Epidermal melanocyte (primary cell): ENCODE measurements at regions not wholly inside any gene's neighbourhood (a gene's known extent, or its start where the extent isn't known, plus 50 kb on each side); places are given as distances from the start of the nearest gene placed in this dataset.
"Not testable (repeated sequence)": the region's sequence is repeated elsewhere in the genome, so short reads cannot be mapped to it uniquely, and the experiment has no call there.

Source experiments
- DNase-seq: peaks from one replicate; pipeline ENCODE4 v3.0.0; 2011; ENCODE audit warnings: low spot score; ENCODE audit not compliant: insufficient read length

- DNase-seq, result not testable (repeated sequence)
These were observed 325.1 kb upstream of the KCNMB2 start for GRCh38 chr3:178211086-178211485.

GRCh38 chr3:178217479-178217878 lies 318.8 kb upstream of the KCNMB2 start:
- DNase-seq, result no peak

GRCh38 chr3:178218231-178218630 lies 318.0 kb upstream of the KCNMB2 start:
- DNase-seq, result no peak

- not testable (repeated sequence) for DNase-seq
These were observed 316.6 kb upstream of the KCNMB2 start for GRCh38 chr3:178219661-178220060.

- DNase-seq, result no peak
These were observed 312.4 kb upstream of the KCNMB2 start for GRCh38 chr3:178223876-178224275.

- DNase-seq, result no peak
These were observed 310.1 kb upstream of the KCNMB2 start for GRCh38 chr3:178226094-178226493.

GRCh38 chr3:178231645-178232044 lies 304.6 kb upstream of the KCNMB2 start:
- no peak for DNase-seq

- no peak for DNase-seq
These were observed 302.7 kb upstream of the KCNMB2 start for GRCh38 chr3:178233371-178234071.

GRCh38 chr3:178236555-178237277 lies 299.5 kb upstream of the KCNMB2 start:
- no peak for DNase-seq

GRCh38 chr3:178238179-178238578 lies 298.1 kb upstream of the KCNMB2 start:
- no peak for DNase-seq

- DNase-seq, result peak; percentile 22
These were observed 291.2 kb upstream of the KCNMB2 start for GRCh38 chr3:178244733-178245709.

- DNase-seq, result no peak
These were observed 290.2 kb upstream of the KCNMB2 start for GRCh38 chr3:178246004-178246403.

GRCh38 chr3:178255315-178255714 lies 280.9 kb upstream of the KCNMB2 start:
- DNase-seq, result no peak

GRCh38 chr3:178257491-178257890 lies 278.7 kb upstream of the KCNMB2 start:
- no peak for DNase-seq

GRCh38 chr3:178258121-178258520 lies 278.1 kb upstream of the KCNMB2 start:
- DNase-seq, result no peak

GRCh38 chr3:178259703-178260102 lies 276.5 kb upstream of the KCNMB2 start:
- DNase-seq, result no peak

GRCh38 chr3:178260887-178261565 lies 275.2 kb upstream of the KCNMB2 start:
- DNase-seq, result no peak

GRCh38 chr3:178263236-178263916 lies 272.9 kb upstream of the KCNMB2 start:
- no peak for DNase-seq

GRCh38 chr3:178267158-178267844 lies 268.9 kb upstream of the KCNMB2 start:
- DNase-seq, result no peak

- no peak for DNase-seq
These were observed 265.4 kb upstream of the KCNMB2 start for GRCh38 chr3:178270838-178271237.
